Rectal smooth muscle tissue (tissue), 1 donor: ENCODE measurements at regions not wholly inside any gene's neighbourhood (a gene's known extent, or its start where the extent isn't known, plus 50 kb on each side); places are given as distances from the start of the nearest gene placed in this dataset.

Experiments
- H3K27ac ChIP-seq: one replicate; pipeline ENCODE4 v1.7.0; 2013; ENCODE audit warnings: low read depth, low read length, inconsistent platforms
- H3K27me3 ChIP-seq: one replicate; pipeline ENCODE4 v1.7.0; 2013; ENCODE audit warnings: low read length; ENCODE audit not compliant: control insufficient read depth, insufficient read depth
- H3K36me3 ChIP-seq: one replicate; pipeline ENCODE4 v1.7.0; 2013; ENCODE audit warnings: low read length; ENCODE audit not compliant: control insufficient read depth, insufficient read depth
- H3K4me1 ChIP-seq: one replicate; pipeline ENCODE4 v1.7.0; 2013; ENCODE audit warnings: low read length; ENCODE audit not compliant: control insufficient read depth, insufficient read depth
- H3K4me3 ChIP-seq: one replicate; pipeline ENCODE4 v1.7.0; 2013; ENCODE audit warnings: low read length
- H3K9ac ChIP-seq: one replicate; pipeline ENCODE4 v1.7.0; 2013; ENCODE audit warnings: low read length

GRCh38 chr3:107946700-107947099 is 144.1 kb downstream of the CD47 start:
- no peak overlapping the region for H3K4me3 ChIP-seq
- H3K27ac ChIP-seq: no peak overlapping the region
- no peak overlapping the region for H3K9ac ChIP-seq
- no peaks in the 10 kb centered on the region for H3K4me1 ChIP-seq
- no peaks in the 10 kb centered on the region for H3K36me3 ChIP-seq
- no peaks in the 10 kb centered on the region for H3K27me3 ChIP-seq

GRCh38 chr3:107945417-107946094 is 145.3 kb downstream of the CD47 start:
- no peak overlapping the region for H3K27ac ChIP-seq
- no peaks in the 10 kb centered on the region for H3K36me3 ChIP-seq
- no peak overlapping the region for H3K4me3 ChIP-seq
- no peaks in the 10 kb centered on the region for H3K27me3 ChIP-seq
- no peaks in the 10 kb centered on the region for H3K4me1 ChIP-seq
- no peak overlapping the region for H3K9ac ChIP-seq

GRCh38 chr3:107943786-107944523 is 146.9 kb downstream of the CD47 start:
- Histone ChIP-seq H3K36me3 (no peaks in the 10 kb centered on the region), H3K4me3 (no peak overlapping the region), H3K27ac (no peak overlapping the region), H3K9ac (no peak overlapping the region), H3K4me1 (no peaks in the 10 kb centered on the region), H3K27me3 (no peaks in the 10 kb centered on the region)

GRCh38 chr3:107942951-107943749 is 147.7 kb downstream of the CD47 start:
- Histone ChIP-seq H3K4me3 (no peak overlapping the region), H3K36me3 (no peaks in the 10 kb centered on the region), H3K4me1 (no peaks in the 10 kb centered on the region), H3K9ac (no peak overlapping the region), H3K27me3 (no peaks in the 10 kb centered on the region), H3K27ac (no peak overlapping the region)

GRCh38 chr3:107942244-107942643 is 148.6 kb downstream of the CD47 start:
- H3K27ac ChIP-seq: no peak overlapping the region
- H3K27me3 ChIP-seq: no peaks in the 10 kb centered on the region
- no peaks in the 10 kb centered on the region for H3K4me1 ChIP-seq
- no peak overlapping the region for H3K4me3 ChIP-seq
- H3K36me3 ChIP-seq: no peaks in the 10 kb centered on the region
- no peak overlapping the region for H3K9ac ChIP-seq

GRCh38 chr3:107939691-107940442 is 151.0 kb downstream of the CD47 start:
- no peak overlapping the region for H3K9ac ChIP-seq
- H3K27me3 ChIP-seq: no peaks in the 10 kb centered on the region

GRCh38 chr3:107938143-107938542 is 152.7 kb downstream of the CD47 start:
- Histone ChIP-seq H3K36me3 (no peaks in the 10 kb centered on the region), H3K4me1 (no peaks in the 10 kb centered on the region), H3K27ac (no peak overlapping the region), H3K4me3 (no peak overlapping the region), H3K9ac (no peak overlapping the region), H3K27me3 (no peaks in the 10 kb centered on the region)

More at GRCh38 chr3:107939691-107940442, 151.0 kb downstream of the CD47 start:
- Histone ChIP-seq H3K4me1 (no peaks in the 10 kb centered on the region), H3K4me3 (no peak overlapping the region), H3K36me3 (no peaks in the 10 kb centered on the region), H3K27ac (no peak overlapping the region)

- Histone ChIP-seq H3K27ac (no peak overlapping the region), H3K27me3 (no peaks in the 10 kb centered on the region), H3K9ac (no peak overlapping the region), H3K4me1 (no peaks in the 10 kb centered on the region), H3K4me3 (no peak overlapping the region), H3K36me3 (no peaks in the 10 kb centered on the region)
Measured at GRCh38 chr3:107934808-107935207, 156.0 kb downstream of the CD47 start.

- Histone ChIP-seq H3K9ac (no peak overlapping the region), H3K36me3 (no peaks in the 10 kb centered on the region), H3K27ac (no peak overlapping the region), H3K27me3 (no peaks in the 10 kb centered on the region), H3K4me3 (no peak overlapping the region), H3K4me1 (no peaks in the 10 kb centered on the region)
Measured at GRCh38 chr3:107933450-107933849, 157.4 kb downstream of the CD47 start.

GRCh38 chr3:107931326-107931725 is 159.5 kb downstream of the CD47 start:
- no peak overlapping the region for H3K9ac ChIP-seq
- no peaks in the 10 kb centered on the region for H3K4me1 ChIP-seq
- H3K27ac ChIP-seq: no peak overlapping the region
- no peaks in the 10 kb centered on the region for H3K36me3 ChIP-seq
- H3K4me3 ChIP-seq: no peak overlapping the region
- no peaks in the 10 kb centered on the region for H3K27me3 ChIP-seq

GRCh38 chr3:107929088-107929487 is 161.7 kb downstream of the CD47 start:
- no peaks in the 10 kb centered on the region for H3K4me1 ChIP-seq
- H3K4me3 ChIP-seq: no peak overlapping the region
- no peaks in the 10 kb centered on the region for H3K36me3 ChIP-seq
- no peak overlapping the region for H3K9ac ChIP-seq
- no peak overlapping the region for H3K27ac ChIP-seq
- H3K27me3 ChIP-seq: no peaks in the 10 kb centered on the region

GRCh38 chr3:107928084-107928445 is 162.8 kb downstream of the CD47 start:
- peak overlapping the region; percentile 69 for H3K4me3 ChIP-seq
- no peaks in the 10 kb centered on the region for H3K36me3 ChIP-seq
- H3K27ac ChIP-seq: no peak overlapping the region
- no peak overlapping the region for H3K9ac ChIP-seq
- H3K4me1 ChIP-seq: no peaks in the 10 kb centered on the region
- no peaks in the 10 kb centered on the region for H3K27me3 ChIP-seq
